GM20000 (cell line): ENCODE measurements at regions not wholly inside any gene's neighbourhood (a gene's known extent, or its start where the extent isn't known, plus 50 kb on each side); places are given as distances from the start of the nearest gene placed in this dataset.

Experiments used
- DNase-seq: peaks from one replicate; pipeline ENCODE4 v3.0.0; 2012; ENCODE audit warnings: low spot score
- TF ChIP-seq, protein P1 (sequence below): IDR thresholded peaks from 2 replicates; pipeline ENCODE4 v1.5.1; 2012; ENCODE audit warnings: mild to moderate bottlenecking, control low read depth; ENCODE audit errors: extremely low read depth, missing control alignments

DNA sequence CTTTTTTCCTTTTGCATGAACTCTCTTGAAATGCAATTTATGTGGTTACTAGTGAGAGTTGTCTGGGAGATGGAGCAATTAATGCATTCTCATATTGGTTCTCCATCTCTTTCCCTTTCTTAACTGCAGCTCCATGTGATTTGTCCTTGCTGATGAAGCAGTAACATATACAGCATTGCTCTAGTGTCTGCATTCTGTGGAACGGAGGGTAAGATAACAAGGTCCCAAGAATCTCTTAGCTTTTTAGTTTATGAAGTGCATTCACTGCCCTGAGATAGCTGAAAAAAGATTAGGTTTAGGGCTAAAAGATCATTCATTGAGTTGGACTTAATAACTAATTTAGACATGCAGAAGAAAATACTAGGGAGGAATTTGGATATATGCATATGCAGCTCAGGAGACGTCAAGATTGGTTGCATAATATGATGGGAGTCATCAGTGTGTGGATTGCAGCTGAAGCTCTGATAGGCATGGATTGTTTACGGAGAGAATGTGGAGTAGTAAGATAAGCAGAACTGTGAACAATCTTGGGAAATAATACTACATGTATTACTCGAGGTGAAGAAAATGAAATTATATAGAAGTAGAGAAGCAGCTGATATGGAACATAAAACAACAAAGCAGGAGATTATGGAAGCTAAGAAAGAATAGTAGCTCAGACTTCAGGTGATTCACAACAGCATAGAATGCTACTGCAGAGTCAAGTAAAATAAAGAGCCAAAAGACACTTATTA, 404.7 kb downstream of the ARL4A start:
- TF ChIP-seq, protein P1, sequence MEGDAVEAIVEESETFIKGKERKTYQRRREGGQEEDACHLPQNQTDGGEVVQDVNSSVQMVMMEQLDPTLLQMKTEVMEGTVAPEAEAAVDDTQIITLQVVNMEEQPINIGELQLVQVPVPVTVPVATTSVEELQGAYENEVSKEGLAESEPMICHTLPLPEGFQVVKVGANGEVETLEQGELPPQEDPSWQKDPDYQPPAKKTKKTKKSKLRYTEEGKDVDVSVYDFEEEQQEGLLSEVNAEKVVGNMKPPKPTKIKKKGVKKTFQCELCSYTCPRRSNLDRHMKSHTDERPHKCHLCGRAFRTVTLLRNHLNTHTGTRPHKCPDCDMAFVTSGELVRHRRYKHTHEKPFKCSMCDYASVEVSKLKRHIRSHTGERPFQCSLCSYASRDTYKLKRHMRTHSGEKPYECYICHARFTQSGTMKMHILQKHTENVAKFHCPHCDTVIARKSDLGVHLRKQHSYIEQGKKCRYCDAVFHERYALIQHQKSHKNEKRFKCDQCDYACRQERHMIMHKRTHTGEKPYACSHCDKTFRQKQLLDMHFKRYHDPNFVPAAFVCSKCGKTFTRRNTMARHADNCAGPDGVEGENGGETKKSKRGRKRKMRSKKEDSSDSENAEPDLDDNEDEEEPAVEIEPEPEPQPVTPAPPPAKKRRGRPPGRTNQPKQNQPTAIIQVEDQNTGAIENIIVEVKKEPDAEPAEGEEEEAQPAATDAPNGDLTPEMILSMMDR, result no peak

DNA sequence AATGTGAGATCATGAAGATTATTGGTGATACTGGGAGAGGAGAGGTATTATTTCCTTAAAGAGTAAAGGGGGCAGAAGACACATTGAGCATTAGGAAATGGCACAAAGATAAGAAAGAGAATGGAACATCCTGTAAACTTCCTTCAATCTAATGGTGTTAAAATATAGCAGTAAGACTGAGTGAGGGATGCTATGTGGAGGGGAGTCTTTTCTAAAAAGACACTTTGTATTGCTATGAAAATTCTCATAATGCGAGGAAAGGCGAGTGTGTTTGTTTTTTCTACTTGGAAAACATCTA, 405.2 kb downstream of the ARL4A start:
- TF ChIP-seq, protein P1, result no peak
- no peak for DNase-seq

More for the DNA sequence above, 404.7 kb downstream of the ARL4A start:
- no peak for DNase-seq

DNA sequence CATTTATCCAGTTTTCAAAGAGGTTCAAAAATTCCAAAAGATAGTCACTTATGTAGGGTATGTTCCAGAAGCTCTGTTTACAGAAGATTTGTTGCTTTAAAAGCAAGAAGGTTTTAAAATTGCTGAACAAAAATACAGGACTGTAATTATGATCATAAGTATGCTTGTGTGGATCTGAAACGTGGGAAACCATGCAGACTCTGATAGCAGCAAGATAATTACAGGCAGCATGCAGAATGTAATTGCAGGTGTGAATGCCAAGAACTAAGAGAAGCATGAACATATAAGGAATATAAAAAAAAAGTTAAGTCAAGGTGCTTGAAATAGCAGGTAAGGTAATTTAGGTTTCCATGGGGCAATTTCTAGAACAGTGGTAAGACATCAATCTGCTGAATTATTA, 405.7 kb downstream of the ARL4A start:
- DNase-seq, result no peak
- TF ChIP-seq, protein P1, result no peak

DNA sequence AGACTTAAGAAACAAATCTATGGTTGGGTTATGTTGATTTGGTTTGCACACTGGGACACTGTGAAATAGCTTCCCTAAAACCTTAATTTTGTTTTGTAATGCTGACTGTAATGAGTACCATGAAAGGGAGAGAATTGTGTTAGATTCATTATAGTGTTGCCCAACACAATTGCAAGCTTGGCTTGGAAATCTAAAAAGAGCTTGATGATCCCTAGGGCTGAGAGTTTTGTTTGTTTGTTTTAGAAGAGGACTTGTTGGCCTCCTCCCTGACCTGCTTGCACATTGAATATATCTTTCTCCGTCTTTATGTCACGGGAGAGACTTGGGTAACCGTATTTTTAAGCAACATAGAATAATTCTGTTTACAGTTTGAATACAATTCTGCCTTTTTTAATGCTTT, 410.1 kb downstream of the ARL4A start:
- TF ChIP-seq, protein P1, result no peak
- DNase-seq, result no peak

DNA sequence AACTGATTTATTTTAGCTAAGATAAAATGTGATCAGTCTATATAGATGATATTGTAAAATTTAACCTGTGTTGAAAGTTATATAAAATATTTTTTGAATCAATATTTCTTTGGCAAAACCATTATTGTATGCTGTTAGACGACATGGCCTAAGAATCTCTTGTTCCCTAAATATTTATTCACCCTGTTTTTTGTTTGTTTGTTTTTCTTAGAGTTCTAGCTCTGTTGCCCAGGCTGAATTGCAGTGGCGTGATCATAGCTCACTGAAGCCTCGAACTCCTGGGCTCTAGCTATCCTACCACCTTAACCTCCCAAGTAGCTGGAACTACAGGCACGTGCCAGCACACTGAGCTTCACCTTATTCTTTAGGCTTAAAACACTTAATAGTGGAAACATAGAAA, 410.7 kb downstream of the ARL4A start:
- TF ChIP-seq, protein P1, result no peak
- no peak for DNase-seq

DNA sequence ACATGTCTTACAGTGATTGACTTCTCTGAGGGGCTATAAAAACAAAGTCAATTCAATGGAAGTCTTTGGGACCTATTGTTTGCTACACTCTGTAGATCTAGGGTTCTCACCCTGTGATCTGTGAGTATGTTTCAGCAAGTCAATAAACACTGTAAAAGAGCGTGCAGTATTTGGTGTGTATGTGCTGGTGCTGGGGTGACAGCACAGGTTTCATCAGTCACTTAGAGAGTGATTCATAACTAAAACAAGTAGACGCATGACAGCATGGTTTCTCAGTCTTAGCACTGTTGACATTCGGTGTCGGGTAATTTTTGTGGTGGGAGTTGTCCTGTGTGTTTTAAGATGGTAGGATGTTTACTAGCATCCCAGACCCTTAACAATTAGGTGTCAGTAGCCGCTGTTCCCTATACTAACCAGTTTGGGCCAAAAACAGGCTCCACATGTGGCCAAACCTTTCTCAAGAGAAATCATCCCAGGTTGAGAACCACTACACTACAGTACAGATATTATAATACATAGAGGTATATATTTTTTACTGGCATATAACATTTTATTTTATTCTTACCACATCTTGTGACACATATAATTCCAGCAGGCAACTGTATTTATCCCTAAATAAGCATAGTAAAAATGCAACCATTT, 411.8 kb downstream of the ARL4A start:
- DNase-seq, result peak; percentile 34
- TF ChIP-seq, protein P1, result no peak

DNA sequence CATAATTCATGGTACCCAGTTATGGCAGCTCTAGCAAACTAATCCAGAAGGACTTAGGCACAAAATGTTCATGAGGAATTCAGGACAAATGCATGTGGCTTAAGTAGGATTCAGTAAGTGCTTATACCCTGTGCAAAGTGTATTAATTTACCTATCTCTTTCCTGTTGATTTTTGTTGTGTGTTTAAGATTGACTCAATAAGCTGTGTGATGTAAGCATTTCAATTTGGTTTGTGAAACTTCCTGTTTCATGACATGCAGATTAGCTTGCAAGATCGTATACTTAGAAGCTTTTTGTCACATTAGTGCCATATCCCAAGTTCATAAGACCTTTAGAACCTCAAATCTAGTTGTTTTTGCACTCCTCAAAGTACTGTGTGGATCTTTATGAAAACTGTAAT, 416.7 kb downstream of the ARL4A start:
- DNase-seq, result no peak
- TF ChIP-seq, protein P1, result no peak
